AG10803 (cell line): ENCODE measurements at regions not wholly inside any gene's neighbourhood (a gene's known extent, or its start where the extent isn't known, plus 50 kb on each side); places are given as distances from the start of the nearest gene placed in this dataset.

Experiments used
- DNase-seq: peaks from one replicate; pipeline ENCODE4 v3.0.0; 2010; ENCODE audit warnings: low read depth
- H3K4me3 ChIP-seq: 2 replicates; pipeline ENCODE4 v1.5.1; 2011; ENCODE audit warnings: mild to moderate bottlenecking, low read length, control low read depth
- TF ChIP-seq, protein P1 (sequence below): conservative IDR thresholded peaks from 2 replicates; pipeline ENCODE4 v1.5.1; 2011; ENCODE audit warnings: mild to moderate bottlenecking, low read length, control low read depth, inconsistent platforms

DNA sequence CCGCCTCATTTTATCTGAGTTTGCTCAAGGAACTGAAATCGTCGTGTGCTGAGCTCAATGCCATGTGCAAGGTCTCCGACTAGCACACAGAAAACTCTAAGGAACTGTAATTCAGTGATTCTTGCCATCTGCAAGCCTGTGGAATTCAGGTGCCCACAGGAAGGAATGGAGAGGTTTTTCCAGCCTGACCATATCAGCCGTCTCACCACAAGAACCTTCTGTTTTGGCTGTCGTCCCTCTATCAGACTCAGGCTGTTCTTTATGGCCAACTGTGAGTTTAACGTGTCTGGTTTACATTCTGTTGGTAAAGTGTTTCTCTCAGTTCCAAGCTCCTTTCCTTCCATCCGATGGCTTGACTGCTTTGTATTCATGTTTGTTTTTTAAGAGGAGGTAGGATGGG, 293.5 kb downstream of the SPRY2 start:
- TF ChIP-seq, protein P1, sequence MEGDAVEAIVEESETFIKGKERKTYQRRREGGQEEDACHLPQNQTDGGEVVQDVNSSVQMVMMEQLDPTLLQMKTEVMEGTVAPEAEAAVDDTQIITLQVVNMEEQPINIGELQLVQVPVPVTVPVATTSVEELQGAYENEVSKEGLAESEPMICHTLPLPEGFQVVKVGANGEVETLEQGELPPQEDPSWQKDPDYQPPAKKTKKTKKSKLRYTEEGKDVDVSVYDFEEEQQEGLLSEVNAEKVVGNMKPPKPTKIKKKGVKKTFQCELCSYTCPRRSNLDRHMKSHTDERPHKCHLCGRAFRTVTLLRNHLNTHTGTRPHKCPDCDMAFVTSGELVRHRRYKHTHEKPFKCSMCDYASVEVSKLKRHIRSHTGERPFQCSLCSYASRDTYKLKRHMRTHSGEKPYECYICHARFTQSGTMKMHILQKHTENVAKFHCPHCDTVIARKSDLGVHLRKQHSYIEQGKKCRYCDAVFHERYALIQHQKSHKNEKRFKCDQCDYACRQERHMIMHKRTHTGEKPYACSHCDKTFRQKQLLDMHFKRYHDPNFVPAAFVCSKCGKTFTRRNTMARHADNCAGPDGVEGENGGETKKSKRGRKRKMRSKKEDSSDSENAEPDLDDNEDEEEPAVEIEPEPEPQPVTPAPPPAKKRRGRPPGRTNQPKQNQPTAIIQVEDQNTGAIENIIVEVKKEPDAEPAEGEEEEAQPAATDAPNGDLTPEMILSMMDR, result no peak
- peak; percentile 60 for DNase-seq
- H3K4me3 ChIP-seq, result no peak overlapping the region

DNA sequence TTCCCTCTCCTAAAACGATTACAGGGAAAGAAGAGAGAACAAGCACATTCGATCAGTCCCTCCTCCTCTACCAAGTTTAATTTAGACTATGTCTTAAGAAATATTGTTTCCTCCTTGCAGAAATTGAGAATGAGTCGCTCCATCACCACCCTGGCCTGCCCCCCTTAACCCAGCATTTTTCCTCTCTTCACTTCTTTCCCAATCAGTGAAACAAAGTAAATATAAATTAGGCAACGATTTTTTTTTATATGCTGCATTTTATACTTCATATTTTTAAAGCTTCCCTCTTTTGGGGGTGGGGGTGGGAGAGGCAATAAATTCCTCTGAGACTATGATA, 300.0 kb downstream of the SPRY2 start:
- H3K4me3 ChIP-seq, result no peak overlapping the region
- DNase-seq, result no peak
- TF ChIP-seq, protein P1, result no peak

DNA sequence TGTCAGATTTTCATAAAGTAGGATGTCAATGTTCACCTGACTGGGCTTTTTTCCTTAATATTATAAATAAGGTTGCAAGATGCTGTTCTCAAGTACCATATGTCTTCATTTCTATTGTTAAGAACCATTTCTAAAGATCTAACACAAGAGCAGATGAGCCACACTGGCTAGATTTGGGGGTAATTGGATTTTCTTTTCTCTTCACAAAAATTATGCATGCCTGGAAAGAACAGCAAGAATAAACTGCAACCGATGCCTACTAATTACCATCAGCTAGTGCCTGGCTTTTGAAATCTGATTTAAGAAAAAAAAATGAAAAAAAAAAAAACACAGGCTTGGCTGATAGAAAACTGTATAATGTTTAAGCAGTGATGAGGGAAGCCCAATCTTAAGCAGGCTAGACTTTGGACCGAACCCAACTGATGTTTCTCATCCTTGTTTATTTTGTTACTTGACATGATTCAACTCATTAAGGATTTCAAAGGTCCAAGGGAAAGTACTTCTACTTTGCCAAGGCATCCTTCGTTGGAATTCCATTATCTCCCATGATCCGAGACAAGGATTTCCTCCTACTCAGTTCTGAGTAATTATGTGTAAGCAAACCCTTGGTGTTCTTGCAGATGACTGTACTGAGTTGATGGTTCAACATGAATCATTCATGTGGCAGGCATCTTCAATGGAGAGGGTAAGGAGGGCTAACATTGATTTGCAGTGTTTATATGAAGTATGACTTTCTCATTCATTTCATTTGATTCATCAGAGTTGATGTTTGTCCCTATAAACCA, 300.5 kb downstream of the SPRY2 start:
- peak; percentile 93 for DNase-seq
- H3K4me3 ChIP-seq, result no peak overlapping the region
- TF ChIP-seq, protein P1, result no peak

DNA sequence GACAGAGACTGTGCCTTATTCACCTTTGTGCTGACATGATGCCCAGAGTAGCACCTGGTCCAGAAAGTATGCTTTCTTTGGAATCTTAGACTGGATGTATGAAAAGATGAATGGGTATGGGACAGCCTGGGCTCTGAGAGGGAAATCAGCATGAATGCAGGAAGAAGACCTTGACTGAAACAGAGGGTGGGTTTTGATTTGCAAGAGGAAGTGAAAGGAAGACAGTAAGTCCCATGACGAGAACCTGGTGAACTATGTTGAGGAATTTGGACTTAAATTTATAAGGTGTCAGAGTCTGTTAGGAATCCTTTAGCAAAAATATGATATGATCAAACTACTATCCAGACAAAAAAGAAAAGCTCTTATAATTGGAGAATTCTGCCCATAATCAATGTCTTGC, 301.9 kb downstream of the SPRY2 start:
- no peak overlapping the region for H3K4me3 ChIP-seq
- no peak for DNase-seq
- TF ChIP-seq, protein P1, result no peak

DNA sequence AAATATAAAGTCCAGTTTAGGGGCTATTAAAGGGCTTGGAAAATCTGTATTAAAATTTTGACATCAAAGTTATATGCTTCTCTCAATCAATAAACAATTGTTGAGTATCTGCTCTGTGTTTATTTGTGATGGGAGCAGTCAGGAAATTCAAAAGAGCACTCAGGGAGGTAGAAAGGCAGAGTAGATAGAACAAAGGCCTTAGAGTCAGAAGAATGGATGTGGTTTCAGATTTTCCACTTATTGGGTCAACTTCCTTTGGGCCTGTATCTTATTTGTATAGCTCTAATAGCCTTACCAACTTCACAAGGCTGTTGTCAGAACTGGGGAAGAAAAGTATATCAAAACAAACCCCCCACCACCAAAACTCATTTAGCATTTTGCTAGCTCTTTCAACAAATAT, 302.6 kb downstream of the SPRY2 start:
- TF ChIP-seq, protein P1, result no peak
- no peak for DNase-seq
- H3K4me3 ChIP-seq, result no peak overlapping the region

DNA sequence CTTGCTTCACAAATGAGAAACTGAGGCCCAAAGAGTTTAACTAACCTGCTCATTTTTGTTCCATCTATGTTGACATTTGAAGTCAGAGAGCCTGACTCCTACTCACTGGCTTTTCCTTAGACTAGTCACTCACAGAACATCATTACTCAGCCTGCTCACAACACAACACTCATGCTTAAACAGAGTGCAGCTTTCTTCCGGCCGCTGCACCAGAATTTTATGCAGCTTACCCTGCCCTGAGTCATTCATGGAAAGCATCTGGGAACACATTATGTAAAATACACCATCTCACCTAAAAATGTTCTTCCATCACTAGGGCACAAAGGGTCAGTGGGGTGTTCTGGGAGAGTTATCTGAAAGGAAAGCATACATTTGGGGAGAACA, 303.4 kb downstream of the SPRY2 start:
- no peak overlapping the region for H3K4me3 ChIP-seq
- TF ChIP-seq, protein P1, result no peak
- DNase-seq, result peak; percentile 86

DNA sequence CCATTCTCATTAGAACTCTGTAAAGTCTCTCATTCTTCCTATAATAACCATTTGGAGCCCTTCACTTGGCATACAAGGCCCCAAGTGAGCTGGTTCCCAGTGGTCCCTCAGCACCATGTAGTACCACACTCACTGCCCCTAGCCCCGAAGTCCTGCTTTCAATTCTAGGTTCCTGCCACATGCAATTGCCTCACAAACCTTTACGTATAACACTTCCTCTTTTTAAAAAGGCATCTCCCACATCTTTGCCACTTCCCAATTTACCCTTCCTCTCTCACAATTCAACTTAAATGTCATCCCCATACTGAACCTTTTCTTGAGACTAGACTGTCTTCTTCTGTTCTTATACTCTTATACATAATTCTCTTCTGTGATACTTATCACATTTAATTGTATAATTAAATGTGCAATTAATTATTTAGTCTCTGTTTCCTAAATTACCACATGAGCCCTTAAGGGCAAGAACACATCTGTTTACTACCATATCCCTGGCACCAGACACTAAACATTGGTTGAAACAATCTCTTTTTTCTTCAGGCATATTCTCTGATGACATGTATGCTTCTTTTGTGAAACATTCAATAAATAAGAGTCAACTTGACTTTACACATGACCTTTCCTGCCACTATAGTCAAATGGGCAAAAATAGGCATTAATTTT, 304.0 kb downstream of the SPRY2 start:
- TF ChIP-seq, protein P1, result no peak
- no peak overlapping the region for H3K4me3 ChIP-seq
- peak; percentile 16 for DNase-seq
